Smooth muscle cell of the brain vasculature (primary cell): ENCODE measurements at regions not wholly inside any gene's neighbourhood (a gene's known extent, or its start where the extent isn't known, plus 50 kb on each side); places are given as distances from the start of the nearest gene placed in this dataset.

ENCODE experiments used
- DNase-seq: peaks from one replicate; pipeline ENCODE4 v3.0.0-alpha.2; 2012; ENCODE audit warnings: low read depth, low spot score

- peak; percentile 97 for DNase-seq
Observed at GRCh38 chr12:75908961-75909605, 122.5 kb downstream of the PHLDA1 start.

- no peak for DNase-seq
Observed at GRCh38 chr12:75905922-75906321, 125.7 kb downstream of the PHLDA1 start.

DNA sequence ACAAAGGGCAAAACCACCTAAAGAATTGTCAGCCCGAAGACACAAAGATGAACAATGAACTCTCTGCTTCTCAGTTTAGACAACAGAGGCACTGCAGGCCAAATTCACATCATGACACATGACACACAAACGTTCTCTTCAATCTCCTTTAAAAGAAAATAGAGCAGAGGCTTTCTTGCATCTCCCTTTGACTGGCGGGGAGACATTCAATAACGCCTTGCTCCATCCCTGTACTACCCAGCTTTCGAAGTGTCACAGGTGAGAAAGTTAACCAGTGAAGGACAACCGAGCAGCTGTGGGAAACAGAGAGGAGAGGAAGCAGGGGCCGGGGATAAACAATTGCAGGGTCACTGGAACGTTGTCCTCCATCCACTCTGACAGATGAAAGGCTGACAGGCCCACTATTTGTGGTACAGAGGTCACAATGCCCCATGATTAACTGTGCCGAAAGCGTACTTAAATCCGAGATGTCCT lies 130.8 kb downstream of the PHLDA1 start:
- no peak for DNase-seq

GRCh38 chr12:75900226-75900625 lies 131.3 kb downstream of the PHLDA1 start:
- no peak for DNase-seq

DNA sequence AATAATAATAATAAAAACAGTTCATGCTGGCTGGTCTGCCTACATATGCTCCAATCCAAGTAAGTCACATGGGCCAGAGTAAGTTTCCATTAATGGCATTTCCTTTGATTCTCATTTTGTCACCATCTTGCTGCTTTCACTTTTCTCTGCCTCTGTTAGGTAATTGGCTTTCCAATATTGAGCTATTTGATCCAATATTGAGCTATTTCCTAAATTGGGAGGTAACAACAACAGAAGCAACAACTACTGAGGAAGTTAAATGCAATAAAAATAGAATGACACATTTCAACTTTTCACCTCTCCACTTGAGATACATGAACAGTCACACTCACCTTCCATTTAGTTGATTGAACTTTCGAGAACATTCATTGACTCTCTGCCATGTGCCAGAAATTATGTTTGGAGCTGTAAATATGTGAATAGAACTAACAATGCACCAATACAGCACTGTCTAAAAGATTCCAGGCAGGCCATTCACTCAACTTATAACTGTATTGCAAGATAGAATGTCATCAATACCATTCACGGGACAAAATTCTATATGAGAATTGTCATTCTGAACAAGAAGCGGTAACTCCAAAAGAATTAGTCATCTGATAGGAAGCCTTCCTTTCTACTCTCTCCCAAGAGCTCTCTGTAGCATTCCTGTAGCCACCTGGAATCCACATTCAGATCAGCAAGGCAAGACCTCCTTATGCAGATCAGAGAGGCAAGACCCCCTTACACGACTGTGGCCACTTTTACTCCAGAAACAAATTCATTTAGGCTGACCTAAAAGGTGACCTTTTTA lies 136.4 kb downstream of the PHLDA1 start:
- DNase-seq = no peak

DNA sequence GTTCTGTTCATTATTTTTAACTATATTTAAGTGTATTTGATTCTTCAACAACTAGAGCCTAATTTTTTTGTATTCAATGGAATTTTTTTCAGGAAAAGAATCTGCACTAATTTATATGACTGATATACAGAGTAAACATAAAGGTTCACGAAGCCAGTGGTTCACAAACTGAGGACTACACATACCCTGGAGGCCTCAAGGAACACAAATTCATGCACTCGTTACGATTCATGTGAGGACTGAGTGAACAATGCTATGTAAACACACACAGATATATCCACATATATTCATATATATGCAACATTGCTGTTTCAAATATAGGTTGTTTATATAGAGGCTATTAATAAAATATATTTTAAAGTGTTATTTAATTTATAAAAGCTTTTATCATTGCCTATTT lies 137.8 kb downstream of the PHLDA1 start:
- DNase-seq = no peak

- no peak for DNase-seq
Observed at GRCh38 chr12:75892731-75893408, 138.7 kb downstream of the PHLDA1 start.

- DNase-seq = no peak
Observed at GRCh38 chr12:75891072-75891471, 140.5 kb downstream of the PHLDA1 start.

DNA sequence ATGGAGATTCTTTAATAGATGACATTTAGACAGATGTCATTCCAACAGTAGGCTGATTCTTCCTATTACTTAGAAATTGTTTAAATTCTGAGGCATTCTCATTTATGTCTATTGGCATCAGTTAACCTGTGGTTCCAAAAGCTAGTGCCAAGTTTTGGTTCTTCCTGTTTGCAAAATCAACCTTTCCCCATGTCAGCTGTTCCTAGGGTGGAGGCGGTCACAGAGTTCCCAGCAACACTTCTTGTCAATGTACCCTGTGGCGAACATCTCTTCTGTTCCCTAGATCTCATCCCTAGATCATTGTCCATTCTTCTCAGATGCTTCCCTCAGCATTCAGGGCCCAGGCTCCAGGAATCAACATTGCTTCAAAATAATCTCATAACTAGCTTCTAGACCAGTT lies 140.9 kb downstream of the PHLDA1 start:
- no peak for DNase-seq

DNA sequence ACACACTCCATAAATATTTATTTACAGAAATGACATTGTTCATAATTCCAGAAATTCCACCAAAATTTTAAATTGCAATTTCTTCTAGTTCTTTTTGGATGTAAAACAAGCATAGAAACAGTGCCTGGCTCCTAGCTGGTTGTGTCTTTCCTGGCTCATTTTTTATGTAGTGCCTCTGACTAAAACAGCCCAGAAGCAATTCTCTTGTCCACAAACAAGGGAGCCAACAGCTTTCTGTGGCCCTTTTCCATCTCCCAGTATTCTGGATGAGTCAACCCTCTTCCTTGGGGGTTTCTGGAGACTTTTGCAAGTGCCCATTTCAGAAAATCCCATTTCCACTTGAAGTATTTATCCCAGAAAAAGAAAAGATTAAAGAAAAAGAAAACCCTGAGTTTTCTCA lies 141.4 kb downstream of the PHLDA1 start:
- no peak for DNase-seq

GRCh38 chr12:75888874-75889613 lies 142.5 kb downstream of the PHLDA1 start:
- DNase-seq = no peak

DNA sequence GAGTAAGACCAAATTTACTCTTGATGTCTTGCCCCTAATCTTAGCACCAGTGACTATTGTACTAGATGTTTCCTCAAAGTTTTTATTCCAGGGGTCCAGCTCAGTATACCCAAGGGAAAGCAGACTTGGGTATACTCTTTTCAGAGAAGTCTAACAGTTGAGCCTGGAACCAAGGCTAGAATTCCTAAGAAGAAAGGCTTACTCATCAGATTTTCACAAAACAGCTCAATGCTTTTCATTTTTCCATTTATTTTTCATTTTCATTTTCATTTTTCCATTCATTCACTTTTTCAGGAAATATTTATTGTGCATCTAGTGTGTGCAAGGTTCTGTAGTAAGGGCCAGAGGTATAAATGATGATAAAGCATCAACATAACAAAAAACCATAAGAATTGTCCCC lies 143.2 kb downstream of the PHLDA1 start:
- no peak for DNase-seq

DNA sequence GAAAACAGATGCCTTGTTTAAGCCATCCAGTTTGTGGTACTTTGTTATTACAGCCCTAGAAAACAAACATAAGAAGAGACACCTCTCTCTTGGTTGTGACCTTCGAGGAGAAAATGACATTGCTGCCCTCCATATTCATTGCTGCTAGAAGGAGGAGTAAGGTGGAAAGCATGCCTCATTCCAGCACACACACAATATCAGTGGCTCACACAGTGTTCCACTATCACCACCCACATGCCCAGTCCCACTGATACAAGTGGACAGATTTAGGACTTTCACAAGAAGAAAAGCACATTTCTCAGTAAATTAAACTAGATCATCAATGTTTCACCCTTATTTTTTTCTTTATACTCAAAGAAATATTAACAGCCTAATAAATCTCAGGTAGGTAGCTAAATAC lies 143.6 kb downstream of the PHLDA1 start:
- no peak for DNase-seq

GRCh38 chr12:75884465-75884985 lies 147.1 kb downstream of the PHLDA1 start:
- DNase-seq = no peak

DNA sequence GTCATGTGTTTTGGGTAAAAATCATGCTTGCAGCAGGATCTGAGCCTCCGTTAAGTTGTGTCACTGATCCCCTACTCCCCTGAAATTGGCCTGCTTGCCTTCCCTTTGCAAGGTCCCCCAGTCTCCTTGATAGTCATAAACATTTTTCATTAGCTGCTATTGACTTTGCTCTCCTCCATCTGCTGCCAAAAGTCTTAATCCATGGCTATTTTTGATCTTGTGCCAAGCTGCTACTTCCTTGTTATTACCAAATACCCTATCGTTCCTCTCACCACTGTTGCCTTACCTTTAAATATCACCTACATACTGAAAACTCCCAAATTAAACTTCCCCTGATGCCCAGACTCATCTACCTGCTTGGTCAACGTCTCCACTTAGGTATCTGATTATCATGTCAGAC lies 148.3 kb downstream of the PHLDA1 start:
- DNase-seq = no peak

- DNase-seq = no peak
Observed at GRCh38 chr12:75882421-75882820, 149.2 kb downstream of the PHLDA1 start.

GRCh38 chr12:75881920-75882319 lies 149.7 kb downstream of the PHLDA1 start:
- no peak for DNase-seq

GRCh38 chr12:75877763-75878621 lies 153.6 kb downstream of the PHLDA1 start:
- no peak for DNase-seq

GRCh38 chr12:75876832-75877762 lies 154.5 kb downstream of the PHLDA1 start:
- no peak for DNase-seq

GRCh38 chr12:75874441-75874840 lies 157.1 kb downstream of the PHLDA1 start:
- DNase-seq = no peak
